Fibroblast of skin of right biceps (primary cell): ENCODE measurements at regions not wholly inside any gene's neighbourhood (a gene's known extent, or its start where the extent isn't known, plus 50 kb on each side); places are given as distances from the start of the nearest gene placed in this dataset.
A peak's percentile ranks its signal among the peaks of the same experiment; 100 is the strongest.
"Not testable (repeated sequence)": the region's sequence is repeated elsewhere in the genome, so short reads cannot be mapped to it uniquely, and the experiment has no call there.

Experiments
- DNase-seq: peaks from one replicate; pipeline ENCODE4 v3.0.0-alpha.2; 2013

DNA sequence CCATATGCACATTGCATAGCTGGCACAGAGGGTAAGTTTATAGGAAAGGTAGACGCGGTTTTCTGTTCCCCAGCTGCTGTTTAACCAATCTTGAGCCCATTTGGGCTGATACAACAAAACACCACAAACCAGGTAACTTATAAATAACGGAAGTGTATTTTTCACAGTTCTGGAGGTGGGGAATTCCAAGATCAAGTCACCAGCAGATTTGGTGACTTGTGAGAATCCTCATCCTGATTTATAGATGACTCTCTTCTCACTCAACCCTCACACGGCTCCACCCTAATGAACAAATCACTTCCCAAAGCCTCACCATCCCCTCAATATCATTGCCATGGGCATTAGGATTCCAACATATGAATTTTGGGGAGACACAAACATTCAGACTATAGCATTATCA is 694.4 kb upstream of the NR2F2 start:
- DNase-seq = no peak

DNA sequence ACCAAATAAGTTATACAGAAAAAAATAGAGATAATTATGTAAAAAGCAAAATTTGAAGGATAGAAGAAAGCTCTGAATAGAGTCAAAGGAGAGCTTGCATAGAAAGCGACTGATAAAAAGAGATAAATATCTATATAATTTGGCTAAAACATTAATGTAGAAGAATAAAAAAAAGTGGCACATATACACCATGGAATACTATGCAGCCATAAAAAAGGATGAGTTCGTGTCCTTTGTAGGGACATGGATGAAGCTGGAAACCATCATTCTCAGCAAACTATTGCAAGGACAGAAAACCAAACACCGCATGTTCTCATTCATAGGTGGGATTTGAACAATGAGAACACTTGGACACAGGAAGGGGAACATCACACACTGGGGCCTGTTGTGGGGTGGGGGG is 693.3 kb upstream of the NR2F2 start:
- not testable (repeated sequence) for DNase-seq

DNA sequence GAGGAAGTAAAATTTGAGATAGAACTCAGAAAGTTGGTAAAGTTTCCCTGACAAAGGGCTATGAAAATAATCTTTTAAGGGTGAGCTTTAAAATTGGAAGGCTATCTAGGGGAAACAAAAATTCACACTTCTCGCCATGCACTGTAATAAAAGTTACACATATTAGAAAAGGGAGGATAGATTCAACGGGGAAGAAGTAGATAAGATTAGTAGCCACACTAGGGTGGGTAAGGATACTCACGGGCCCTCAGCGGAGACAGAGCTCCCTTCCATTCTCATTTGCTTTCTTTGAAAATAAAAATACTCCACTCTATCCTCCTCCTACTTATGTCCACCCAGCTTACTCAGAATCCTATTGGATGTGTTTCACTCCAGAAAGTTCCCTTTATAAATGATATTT is 691.3 kb upstream of the NR2F2 start:
- DNase-seq = no peak

DNA sequence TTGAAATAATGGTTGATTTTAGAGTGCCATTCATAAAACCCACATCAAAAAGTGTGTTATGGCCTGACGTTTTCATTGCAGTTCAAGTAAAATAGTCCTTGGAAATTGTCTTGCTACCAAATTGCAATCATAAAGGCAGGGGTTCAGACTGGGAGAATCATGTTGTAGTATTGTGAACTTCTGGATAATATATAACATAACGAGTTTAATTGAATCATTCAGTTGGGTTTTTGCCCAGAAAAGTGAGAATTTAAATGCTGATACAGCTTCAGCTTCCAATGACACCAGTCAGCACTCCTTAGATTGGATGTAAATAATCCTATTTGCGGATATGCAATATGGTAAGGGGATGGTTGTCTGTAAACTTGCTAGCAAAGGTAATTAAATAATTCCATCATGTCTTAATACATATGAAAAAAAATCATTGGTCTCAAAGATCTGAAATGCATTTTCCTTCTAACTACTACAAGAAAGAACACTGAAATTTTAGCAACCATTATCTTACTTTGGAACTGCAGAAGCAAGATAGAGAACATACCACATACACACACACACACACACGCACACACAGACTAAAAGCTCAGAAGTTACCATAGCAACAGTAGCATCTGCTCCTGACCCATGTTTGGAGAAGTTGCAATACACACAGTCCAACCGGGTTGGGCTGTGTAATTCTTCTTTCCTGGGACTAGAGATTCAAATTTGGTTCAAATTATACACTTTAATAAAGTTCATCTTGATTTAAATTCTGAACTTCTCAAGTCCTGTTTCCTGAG is 686.2 kb upstream of the NR2F2 start:
- DNase-seq = no peak

DNA sequence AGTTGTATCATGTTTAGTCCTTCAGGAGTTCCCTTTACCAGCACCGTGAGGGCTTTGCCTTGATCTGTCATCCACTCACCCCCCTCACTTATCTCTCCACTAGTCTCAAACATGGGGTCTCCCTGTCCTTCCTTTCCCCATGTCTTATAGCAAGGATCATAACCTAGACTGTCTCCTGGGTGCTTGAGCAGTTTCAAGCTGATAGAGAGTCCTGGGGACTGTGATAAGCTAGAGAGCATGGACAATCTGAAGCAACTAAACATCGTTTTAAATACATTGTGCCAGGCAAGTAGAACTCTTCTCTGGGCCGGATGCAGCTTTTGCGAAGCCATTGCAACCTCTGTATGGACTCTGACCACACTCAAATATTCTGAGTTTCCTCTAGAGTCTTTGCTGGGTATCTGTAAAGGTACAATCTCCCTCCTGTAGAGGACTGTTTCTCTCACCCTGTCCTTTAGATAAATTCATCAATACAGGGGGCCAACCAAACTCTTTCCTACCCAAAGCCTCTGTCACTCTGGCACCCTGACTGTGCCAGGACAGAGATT is 684.6 kb upstream of the NR2F2 start:
- DNase-seq = no peak

DNA sequence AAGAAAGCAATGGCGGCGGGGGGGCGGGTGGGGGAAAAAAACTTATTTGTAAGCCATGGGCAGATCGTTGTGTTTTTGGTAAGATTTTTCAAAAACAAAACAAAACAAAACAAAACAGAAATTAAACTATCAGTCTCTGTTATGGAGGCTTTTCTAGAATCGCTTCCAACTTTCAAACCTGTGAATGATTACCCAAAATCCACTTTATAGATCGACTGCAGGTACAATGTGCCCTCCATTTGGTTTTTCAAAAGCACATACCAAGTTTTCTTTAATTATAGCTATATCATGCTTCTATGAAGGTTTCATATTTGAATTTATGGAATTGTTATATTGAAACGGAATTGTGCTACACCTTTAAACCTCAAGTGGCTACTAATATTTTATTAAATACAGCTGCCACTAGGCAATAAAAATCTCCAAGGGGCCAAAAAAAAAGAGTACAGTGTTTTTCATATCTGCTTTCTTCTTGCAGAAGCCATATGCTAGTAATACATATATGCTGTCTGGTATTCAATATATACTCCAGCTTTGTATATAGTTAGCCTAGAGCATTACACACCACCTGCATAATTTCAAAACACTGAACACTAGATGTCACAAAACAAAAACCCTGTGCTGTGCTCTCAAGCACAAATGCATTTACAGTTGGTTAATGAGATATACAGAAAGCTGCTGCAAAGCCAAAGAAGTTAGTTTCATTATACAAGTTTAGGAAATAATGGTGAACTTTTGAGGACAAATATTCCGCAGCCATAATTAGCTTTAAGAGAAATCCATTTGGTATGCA is 683.8 kb upstream of the NR2F2 start:
- no peak for DNase-seq

DNA sequence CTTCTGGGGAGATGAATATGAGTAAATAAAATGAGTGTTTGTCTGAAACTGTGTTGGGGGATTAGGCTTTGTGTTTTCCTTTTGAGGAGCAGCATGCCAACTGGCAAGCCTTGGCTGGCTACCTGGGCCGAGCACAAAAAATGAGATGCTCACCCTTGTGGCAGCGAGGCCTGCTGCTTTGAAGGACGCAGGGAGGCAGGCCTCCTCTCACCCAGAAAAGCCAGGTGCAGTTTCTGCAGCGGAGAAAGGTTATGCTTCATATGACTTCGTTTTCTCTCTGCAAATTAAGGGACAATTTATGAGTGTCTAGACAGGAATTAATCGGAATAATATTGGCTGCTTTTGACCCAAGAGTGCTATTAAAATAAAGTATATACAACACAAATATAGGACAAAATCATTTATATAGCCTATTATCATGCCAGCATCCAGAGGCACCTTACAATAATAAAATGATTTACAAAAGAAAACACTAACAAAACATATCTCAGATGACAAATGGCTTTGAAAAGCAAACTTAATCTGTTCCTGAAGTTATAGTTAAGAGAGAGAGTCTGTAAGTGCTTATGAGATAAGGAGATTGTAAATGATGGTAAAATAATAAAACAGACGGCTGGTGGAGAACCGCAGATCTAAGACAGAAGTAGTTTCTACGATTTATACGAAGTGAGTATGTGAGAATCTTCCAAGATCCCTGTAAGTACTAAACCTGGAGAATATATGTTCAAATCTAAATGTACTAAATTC is 682.8 kb upstream of the NR2F2 start:
- no peak for DNase-seq

DNA sequence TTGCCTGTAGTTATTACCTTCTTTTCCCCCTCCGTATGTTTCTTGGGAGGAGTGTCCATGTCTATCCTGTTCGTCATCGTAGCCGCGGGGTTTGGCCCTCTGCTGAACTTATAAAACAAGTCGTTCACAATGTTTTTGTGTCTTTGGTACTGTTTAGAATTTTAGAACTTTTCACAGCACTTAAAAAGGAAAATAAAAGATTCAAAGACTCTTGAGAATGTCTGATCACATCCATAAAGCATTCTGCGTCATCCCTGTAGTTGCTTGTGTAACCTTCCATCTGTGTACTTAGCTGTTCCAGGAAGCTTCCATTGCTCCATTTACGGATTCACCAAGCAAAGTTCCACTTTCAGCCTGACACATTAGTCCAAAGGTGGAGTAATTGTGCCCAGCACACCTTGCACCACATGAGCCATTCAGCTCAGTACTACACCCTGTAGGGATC is 677.1 kb upstream of the NR2F2 start:
- no peak for DNase-seq

DNA sequence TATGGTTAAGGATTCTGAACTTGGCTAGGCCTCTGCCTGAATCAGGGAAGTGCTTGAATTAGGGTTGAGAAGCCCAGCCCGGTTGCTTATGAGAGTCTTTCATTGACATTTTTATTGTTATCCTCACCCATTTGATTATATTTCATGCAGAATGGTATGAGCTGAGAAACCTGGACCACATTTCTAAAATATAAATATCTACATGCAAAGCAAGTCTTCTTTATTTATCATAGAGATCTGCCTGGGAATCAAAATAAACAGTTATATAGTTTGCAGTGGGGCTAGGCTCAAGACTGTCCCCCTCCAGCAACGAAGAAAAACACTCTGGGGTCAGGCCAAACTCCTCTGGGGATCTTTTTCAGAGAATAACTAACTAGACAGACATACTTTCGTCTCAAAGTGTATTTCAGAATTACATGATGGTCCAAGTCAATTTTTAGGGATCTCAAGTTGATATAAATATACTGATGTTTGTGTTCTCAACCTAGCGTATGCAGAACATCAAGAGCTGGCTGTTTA is 675.4 kb upstream of the NR2F2 start:
- DNase-seq = no peak

DNA sequence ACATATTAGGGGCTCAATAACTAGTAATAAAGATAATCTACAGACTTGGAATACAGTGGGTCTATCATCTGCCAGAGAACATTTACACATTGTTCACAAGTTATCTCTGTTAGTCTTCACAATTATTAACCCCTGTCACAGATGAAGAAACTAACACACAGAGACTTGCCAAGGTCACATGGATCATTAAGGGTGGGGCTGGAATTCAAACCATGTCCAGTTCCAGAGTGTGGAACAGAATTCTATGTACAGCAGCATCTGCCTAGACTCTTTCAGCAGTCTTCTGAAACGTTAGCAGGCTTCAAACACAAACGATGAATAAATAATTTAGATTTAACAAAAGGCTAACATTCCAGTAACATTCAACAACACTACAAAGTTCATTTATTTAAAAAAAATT is 673.9 kb upstream of the NR2F2 start:
- DNase-seq = no peak

DNA sequence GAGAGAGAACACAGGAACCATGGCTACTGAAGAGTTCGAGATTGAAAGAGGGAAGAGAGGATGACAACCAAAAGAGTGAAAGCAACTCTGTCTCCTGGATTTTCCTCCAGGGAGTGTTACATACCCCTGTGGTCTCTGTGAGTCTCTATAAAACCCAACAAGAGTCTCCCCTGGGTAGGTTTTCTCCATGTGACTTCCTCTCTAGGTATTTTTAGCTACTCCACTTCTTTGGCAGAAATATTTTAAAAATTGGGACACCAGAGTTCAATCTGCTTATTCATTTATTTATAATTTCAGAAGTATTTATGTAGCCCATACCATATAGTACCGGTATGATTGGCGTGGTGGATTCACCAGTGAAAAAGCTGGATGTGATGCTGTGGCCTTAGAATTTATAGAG is 671.7 kb upstream of the NR2F2 start:
- peak; percentile 59 for DNase-seq

DNA sequence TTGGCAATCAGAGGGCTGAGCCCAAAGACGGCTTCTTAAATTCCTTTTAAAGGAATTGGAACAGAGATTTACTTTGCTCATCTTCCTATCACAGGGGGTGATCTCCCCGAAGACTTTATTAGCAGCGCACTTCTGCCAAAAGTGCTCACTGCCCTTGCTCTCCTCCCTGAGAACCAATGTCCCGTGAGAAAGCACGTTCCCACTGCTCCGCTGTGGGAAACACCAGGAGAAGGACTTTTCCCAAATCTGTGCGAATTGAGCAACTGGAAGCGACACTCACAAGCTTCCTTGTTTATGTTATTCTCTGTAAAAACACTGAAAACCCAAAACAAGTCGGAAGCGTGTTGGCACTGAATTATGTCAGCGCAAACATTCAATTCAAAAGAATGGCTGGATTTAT is 670.8 kb upstream of the NR2F2 start:
- DNase-seq = no peak

DNA sequence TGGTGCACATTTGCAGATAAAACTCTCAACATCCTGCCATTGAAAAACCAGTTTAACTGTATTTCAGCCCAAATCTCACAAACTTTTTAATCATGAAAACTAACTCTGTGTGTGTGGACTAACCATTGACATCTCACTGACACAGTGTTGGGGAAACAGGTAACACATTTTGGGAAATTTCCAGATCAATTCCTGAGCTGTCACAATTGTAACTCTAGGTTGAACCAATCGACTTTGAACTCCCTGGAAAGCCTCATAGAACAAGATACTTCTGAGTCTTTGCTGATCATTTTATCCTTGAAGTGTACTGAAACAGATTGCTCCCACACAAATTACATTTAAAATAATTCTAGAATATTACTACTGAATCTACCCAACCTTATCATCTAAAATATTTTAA is 667.9 kb upstream of the NR2F2 start:
- DNase-seq = no peak

DNA sequence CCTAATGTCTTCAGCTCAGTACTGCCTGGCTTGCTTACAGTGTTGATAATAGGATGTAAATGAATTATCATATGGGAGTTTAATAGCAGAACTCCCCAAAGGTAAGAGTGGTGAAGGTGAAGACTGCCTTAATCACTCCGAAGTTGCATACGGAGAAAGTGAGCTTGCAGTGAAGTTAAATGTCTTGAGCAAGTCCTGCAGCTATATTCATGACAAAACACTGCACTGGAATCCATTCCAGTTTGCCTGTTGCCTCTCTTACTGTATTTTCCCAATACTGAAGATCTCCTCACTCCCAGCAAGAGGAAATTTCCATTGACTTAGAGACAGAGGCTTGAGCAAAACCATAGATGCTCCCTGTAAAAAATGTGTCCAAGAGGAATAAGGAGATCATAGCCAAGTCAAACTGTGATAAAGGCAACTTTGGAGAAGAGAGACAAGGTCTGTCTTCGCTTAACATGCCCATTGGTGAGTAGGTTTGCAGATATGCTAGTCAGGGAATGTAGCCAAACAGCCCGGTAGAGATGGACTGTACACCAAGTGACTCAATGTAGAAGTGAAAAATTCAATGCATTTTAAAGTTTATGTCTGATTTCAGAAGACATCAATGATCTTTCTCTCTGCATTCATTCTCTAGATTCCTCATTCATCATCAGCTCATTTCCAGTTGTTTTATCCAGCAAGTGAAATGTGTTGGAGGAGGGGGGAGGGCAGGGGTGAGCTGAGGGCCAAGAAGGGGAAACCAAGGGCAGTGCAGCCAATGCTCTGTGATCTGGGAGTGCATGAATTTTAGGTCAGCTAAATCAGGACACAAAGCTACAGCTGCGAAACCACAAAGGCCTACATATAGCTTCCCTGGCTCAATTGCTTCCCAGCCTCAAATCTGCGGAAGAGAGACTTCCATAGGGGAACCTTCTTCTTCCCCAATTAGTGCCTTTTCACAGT is 667.1 kb upstream of the NR2F2 start:
- peak; percentile 86 for DNase-seq

DNA sequence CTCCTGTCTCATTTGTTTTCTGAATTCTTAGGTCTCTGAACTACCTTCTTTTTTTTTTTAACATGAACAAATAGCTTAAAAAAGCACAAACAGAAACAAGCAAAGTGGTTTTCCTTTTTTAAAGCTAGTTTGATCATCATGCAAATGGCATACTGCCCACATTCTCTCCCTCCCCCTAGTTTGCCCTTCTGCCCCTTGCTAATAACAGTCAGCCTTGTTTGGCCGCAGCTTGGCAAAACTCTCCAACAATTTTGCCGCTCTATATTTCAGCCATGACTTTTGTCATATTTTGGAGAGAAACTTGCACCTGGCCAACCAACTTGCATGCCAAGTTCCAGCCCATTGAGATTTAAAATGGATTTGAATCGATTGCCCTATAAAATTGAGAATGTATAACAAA is 666.0 kb upstream of the NR2F2 start:
- no peak for DNase-seq

DNA sequence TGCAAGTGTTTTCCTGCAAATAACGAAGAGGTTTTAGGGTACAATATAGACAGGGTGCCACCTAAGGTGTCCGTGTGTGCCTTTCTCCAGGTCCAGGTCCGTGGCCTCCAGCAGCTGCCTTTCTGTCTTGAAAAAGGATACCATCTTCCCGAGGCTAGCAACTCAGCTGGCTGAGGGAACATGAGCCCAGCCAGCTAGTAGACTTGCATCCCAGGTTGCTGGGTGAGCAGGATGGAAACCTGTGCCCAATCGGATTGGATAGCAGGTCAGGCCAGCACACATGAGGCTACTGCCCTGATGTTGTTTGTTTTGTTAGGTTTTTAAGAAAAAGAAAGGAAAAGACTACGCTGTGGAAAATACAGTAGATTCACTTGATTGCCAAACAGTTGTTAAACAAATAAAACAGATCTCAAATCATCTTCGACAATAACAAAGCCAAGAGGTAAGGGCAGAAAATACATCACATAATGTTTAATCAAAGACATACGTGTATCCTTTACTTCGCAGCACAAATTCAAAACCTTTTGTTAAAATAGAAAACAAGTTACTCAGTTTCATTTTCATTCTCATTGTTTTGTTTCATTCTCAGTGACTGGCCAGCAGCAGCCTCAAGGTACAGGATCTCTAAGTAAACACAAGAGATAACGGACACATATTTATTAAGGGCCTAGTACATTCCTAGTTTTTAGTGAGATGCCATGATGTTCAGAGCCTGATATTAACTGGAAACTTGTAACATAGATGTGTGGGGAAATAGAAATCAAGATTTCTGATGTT is 661.2 kb upstream of the NR2F2 start:
- DNase-seq = no peak

DNA sequence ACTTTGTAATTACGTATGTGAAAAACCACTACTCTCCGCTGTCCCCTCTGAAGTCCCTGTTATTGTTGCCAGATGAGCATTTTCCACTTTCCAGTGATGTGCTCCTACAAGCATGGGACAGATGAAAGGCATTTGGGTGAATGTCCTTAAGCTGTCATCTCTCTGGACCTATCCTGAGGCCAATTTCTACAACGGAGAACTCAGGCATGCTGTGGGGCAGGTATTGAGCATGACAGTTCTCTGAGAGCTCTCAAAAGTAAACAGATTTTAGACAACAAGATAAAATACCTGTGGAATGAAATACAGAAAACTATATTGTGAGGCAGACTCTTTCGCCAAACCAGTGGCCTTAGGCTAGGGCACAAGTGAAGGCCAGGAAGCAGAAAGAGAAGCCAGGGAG is 656.5 kb upstream of the NR2F2 start:
- DNase-seq = no peak

DNA sequence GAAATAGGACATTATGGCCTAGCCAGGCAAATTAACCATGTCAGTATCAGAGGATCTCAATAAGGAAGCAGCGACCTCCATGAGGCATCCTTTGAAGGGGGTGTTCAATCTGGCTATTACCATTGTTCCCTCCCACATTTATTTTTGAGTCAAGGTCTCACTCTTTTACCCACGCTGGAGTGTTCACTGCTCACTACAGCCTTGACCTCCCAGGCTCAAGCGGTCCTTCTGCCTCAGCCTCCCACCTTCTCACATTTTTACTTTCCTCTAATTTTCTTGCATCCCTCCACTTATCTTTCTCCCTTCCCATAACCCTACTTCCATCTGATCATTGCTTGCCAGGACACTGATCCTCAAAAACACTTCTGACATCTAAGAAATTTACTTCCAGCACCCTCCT is 654.0 kb upstream of the NR2F2 start:
- DNase-seq = no peak

DNA sequence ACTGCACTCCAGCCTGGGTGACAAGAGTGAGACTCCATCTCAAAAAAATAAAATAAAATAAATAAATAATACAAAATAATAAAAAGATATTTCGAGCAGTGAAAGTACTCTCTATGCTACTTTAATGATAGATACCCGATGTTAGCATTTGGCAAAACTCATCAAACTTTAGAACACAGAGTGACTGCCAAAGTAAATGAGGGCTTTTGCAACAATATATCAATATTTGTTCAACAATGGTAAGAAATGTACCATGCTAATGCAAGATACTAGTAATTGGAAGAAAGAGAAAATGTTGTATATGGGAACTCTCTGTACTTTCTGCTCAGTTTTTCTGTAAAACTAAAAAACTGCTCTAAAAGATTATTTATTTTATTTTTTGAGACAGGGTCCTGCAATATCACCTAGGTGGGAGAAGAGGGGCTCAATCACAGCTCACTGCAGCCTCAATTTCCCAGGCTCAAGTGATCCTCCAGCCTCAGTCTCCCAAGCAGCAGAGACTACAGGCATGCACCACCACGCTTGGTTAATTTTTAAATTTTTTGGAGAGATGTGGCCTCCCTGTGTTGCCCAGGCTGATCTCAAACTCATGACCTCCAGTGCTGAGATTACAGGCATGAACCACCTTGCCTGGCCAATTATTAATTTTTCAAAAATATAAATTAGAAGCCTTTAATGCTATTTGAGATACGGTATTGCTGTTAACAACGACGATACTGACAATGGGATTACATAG is 650.5 kb upstream of the NR2F2 start:
- DNase-seq = no peak

DNA sequence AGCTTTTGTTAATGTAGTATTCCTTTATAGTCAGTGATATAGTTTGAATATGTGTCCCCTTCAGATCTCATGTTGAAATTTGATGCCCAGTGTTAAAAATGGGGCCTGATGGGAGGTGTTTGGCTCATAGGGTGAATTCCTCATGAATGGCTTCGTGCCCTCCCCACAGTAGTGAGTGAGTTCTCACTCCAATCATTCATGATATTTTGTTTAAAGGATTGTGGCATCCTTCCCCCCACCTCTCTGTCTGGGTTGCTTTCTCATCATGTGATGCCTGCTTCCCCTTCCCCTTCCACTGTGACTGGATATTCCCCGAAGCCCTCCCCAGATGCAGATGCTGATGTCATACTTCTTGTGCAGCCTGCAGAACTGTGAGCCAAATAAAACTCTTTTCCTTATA is 649.8 kb upstream of the NR2F2 start:
- peak; percentile 26 for DNase-seq
